ENCODE measurements at regions not wholly inside any gene's neighbourhood (a gene's known extent, or its start where the extent isn't known, plus 50 kb on each side); places are given as distances from the start of the nearest gene placed in this dataset.

DNA sequence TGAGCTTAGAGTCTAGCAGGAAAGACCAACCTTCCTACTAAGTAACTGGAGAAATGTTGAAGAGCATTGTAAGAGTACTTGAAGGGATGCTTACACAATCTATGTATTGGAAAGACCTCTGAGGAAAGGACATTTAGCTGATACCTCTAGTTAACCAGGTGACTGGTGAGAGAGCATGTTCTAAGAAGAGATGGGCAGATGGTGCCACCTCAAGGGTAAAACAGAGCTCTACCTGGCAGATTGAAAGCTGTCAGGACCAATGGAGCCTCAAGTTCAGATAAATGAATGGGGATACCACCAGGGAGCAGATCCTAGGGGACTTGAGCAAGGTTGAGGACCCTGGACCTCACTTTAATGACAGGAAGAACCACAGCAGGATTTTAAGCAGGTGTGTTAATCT is 196.4 kb downstream of the QDPR start:
- Histone ChIP-seq H3K27me3 (replicated peaks; ENCODE audit: insufficient read depth) (no peaks in the 10 kb centered on the region), H3K27ac (no peak overlapping the region), H3K4me3 (no peak overlapping the region), H3K36me3 (no peaks in the 10 kb centered on the region), H3K4me1 (replicated peaks) (no peaks in the 10 kb centered on the region), H3K9me3 (no peaks in the 10 kb centered on the region)
- no peak for DNase-seq (ENCODE audit: low spot score)
- intact Hi-C loops (cut with DNase I), result no loop called here
- TF ChIP-seq, protein P1, sequence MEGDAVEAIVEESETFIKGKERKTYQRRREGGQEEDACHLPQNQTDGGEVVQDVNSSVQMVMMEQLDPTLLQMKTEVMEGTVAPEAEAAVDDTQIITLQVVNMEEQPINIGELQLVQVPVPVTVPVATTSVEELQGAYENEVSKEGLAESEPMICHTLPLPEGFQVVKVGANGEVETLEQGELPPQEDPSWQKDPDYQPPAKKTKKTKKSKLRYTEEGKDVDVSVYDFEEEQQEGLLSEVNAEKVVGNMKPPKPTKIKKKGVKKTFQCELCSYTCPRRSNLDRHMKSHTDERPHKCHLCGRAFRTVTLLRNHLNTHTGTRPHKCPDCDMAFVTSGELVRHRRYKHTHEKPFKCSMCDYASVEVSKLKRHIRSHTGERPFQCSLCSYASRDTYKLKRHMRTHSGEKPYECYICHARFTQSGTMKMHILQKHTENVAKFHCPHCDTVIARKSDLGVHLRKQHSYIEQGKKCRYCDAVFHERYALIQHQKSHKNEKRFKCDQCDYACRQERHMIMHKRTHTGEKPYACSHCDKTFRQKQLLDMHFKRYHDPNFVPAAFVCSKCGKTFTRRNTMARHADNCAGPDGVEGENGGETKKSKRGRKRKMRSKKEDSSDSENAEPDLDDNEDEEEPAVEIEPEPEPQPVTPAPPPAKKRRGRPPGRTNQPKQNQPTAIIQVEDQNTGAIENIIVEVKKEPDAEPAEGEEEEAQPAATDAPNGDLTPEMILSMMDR (IDR thresholded peaks at IDR 0.05), result no peak
- TF ChIP-seq POLR2AphosphoS5 (IDR thresholded peaks at IDR 0.05) (no peak), POLR2A (IDR thresholded peaks at IDR 0.05) (no peak)

DNA sequence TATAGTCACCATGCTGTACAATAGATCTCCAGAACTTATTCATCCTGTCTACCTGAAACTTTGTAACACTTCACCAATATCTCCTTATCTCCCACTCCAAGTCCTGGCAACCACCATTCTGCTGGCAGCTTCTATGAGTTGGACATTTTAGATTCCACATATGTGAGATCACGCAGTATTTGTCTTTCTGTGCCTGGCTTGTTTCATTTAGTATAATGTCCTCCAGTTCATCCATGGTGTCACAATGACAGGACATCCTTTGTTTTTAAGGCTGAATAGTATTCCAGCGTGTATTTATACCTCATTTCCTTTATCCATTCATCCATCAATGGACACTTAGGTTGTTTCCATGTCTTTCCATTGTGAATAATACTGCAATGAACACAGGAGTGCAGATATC is 198.7 kb downstream of the QDPR start:
- no peak for DNase-seq (ENCODE audit: low spot score)
- Histone ChIP-seq H3K36me3 (no peaks in the 10 kb centered on the region), H3K9me3 (no peaks in the 10 kb centered on the region), H3K27ac (no peak overlapping the region), H3K4me1 (replicated peaks) (no peaks in the 10 kb centered on the region), H3K4me3 (no peak overlapping the region), H3K27me3 (replicated peaks; ENCODE audit: insufficient read depth) (no peaks in the 10 kb centered on the region)
- intact Hi-C loops (cut with DNase I), result no loop called here
- TF ChIP-seq POLR2AphosphoS5 (IDR thresholded peaks at IDR 0.05) (no peak), POLR2A (IDR thresholded peaks at IDR 0.05) (no peak)
- TF ChIP-seq, protein P1 (IDR thresholded peaks at IDR 0.05), result no peak
- 84% methylated on average over 2 of the region's 2 CpGs for WGBS

DNA sequence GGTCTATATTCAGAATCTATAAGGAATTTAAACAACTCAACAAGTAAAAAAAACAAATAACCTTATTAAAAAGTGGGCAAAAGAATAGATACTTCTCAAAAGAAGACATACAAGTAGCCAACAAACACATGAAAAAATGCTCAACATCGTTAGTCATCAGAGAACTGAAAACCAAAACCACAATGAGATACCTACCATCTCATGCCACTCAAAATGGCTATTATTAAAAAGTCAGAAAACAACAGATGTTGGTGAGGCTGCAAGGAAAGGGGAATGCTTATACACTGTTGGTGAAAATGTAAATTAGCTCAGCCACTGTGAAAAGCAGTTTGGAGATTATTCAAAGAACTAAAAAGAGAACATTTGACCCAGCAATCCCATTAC is 201.6 kb downstream of the QDPR start:
- Histone ChIP-seq H3K4me1 (replicated peaks) (no peaks in the 10 kb centered on the region), H3K9me3 (no peaks in the 10 kb centered on the region), H3K36me3 (no peaks in the 10 kb centered on the region), H3K4me3 (no peak overlapping the region), H3K27me3 (replicated peaks; ENCODE audit: insufficient read depth) (no peaks in the 10 kb centered on the region), H3K27ac (no peak overlapping the region)
- DNase-seq (ENCODE audit: low spot score), result no peak
- WGBS, result 63% methylated on average over 1 of the region's 1 CpG
- intact Hi-C loops (cut with DNase I), result no loop called here
- TF ChIP-seq POLR2A (IDR thresholded peaks at IDR 0.05), result no peak
- TF ChIP-seq POLR2AphosphoS5 (IDR thresholded peaks at IDR 0.05), result no peak
- TF ChIP-seq, protein P1 (IDR thresholded peaks at IDR 0.05), result no peak

DNA sequence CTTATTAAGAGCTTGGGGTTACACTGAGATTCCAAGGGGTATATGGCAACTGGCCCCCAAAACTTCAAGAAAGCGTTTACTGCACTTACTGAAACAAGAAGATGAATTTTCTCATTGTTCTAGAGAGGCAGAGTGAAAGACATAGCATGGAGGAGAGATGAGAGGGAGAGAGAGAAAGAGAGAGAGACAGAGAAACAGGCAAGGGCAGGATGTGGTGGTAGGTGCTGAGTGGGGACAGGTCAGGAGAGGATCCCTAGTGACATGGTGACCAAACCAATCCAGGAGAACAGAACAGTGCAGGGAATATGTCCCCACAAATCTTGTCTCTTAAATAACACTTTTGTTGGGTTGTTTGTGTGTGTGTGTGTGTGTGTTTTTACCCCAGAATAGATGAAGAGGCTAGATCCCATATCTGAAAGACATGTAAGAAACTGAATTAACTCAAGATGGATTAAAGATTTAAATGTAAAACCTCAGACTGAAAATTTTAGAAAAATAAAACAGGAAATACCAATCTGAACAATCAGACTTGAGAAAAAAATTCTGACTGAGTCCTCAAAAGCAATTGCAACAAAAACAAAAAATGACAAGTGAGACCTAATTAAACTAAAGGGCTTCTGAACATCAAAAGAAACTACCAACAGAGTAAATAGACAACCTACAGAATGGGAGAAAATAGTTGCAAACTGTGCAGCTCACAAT is 202.2 kb downstream of the QDPR start:
- TF ChIP-seq POLR2AphosphoS5 (IDR thresholded peaks at IDR 0.05) (no peak), POLR2A (IDR thresholded peaks at IDR 0.05) (no peak)
- TF ChIP-seq, protein P1 (IDR thresholded peaks at IDR 0.05), result no peak
- H3K27me3 ChIP-seq (replicated peaks; ENCODE audit: insufficient read depth), result no peaks in the 10 kb centered on the region
- H3K27ac ChIP-seq, result no peak overlapping the region
- H3K4me1 ChIP-seq (replicated peaks), result no peaks in the 10 kb centered on the region
- intact Hi-C loops (cut with DNase I), result no loop called here
- H3K36me3 ChIP-seq, result no peaks in the 10 kb centered on the region
- H3K4me3 ChIP-seq, result no peak overlapping the region
- 70% methylated on average over 1 of the region's 1 CpG for WGBS
- no peak for DNase-seq (ENCODE audit: low spot score)
- H3K9me3 ChIP-seq, result no peaks in the 10 kb centered on the region

DNA sequence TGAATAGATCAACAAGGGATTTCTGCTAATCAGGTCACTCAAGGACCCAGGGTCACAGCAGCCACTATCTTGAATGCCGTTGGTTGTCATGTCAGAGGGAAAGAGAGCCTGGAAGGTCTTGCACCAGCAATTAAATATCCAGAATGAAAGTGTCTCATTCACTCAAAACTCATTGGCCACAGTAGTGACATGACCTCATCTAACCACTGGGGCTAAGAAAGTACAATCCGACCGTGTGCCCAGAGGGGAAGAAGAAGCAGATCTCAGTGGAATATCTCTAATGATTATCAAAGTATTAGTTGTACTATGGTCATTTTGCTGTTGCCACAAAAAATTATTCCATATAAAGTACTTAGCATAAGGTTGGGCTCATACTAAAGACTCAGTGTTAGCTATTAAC is 210.0 kb downstream of the QDPR start:
- Histone ChIP-seq H3K36me3 (no peaks in the 10 kb centered on the region), H3K27ac (no peak overlapping the region), H3K4me3 (no peak overlapping the region), H3K27me3 (replicated peaks; ENCODE audit: insufficient read depth) (no peaks in the 10 kb centered on the region), H3K4me1 (replicated peaks) (no peaks in the 10 kb centered on the region), H3K9me3 (no peaks in the 10 kb centered on the region)
- 70% methylated on average over 3 of the region's 3 CpGs for whole genome bisulfite sequencing
- intact Hi-C loops (cut with DNase I), result no loop called here
- no peak for DNase-seq (ENCODE audit: low spot score)
- TF ChIP-seq, protein P1 (IDR thresholded peaks at IDR 0.05), result no peak
- TF ChIP-seq POLR2AphosphoS5 (IDR thresholded peaks at IDR 0.05), result no peak
- TF ChIP-seq POLR2A (IDR thresholded peaks at IDR 0.05), result no peak

Measured in prostate gland (tissue), 2 donors.